ENCODE measurements at regions not wholly inside any gene's neighbourhood (a gene's known extent, or its start where the extent isn't known, plus 50 kb on each side); places are given as distances from the start of the nearest gene placed in this dataset.

GRCh38 chr3:63042833-63043232 lies 167.6 kb upstream of the CADPS start:
- TF ChIP-seq, protein P1, sequence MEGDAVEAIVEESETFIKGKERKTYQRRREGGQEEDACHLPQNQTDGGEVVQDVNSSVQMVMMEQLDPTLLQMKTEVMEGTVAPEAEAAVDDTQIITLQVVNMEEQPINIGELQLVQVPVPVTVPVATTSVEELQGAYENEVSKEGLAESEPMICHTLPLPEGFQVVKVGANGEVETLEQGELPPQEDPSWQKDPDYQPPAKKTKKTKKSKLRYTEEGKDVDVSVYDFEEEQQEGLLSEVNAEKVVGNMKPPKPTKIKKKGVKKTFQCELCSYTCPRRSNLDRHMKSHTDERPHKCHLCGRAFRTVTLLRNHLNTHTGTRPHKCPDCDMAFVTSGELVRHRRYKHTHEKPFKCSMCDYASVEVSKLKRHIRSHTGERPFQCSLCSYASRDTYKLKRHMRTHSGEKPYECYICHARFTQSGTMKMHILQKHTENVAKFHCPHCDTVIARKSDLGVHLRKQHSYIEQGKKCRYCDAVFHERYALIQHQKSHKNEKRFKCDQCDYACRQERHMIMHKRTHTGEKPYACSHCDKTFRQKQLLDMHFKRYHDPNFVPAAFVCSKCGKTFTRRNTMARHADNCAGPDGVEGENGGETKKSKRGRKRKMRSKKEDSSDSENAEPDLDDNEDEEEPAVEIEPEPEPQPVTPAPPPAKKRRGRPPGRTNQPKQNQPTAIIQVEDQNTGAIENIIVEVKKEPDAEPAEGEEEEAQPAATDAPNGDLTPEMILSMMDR (conservative IDR thresholded peaks at IDR 0.05 in 1 of 2, IDR thresholded peaks at IDR 0.05 in 1 of 2; ENCODE audit: low read depth in 1 of 2, low read length in 2 of 2), result no peak
- no peak for TF ChIP-seq EZH2 (IDR thresholded peaks at IDR 0.05; ENCODE audit: low read length, missing control alignments)
